HG02571 (cell line): ENCODE measurements at regions not wholly inside any gene's neighbourhood (a gene's known extent, or its start where the extent isn't known, plus 50 kb on each side); places are given as distances from the start of the nearest gene placed in this dataset.
"Not testable (repeated sequence)": the region's sequence is repeated elsewhere in the genome, so short reads cannot be mapped to it uniquely, and the experiment has no call there.

Source experiments
- ATAC-seq: cut with Tn5 transposase; IDR thresholded peaks from one replicate; pipeline ENCODE4 v1.9.1; 2021; ENCODE audit warnings: mild to moderate bottlenecking, moderate library complexity; ENCODE audit not compliant: unreplicated experiment

DNA sequence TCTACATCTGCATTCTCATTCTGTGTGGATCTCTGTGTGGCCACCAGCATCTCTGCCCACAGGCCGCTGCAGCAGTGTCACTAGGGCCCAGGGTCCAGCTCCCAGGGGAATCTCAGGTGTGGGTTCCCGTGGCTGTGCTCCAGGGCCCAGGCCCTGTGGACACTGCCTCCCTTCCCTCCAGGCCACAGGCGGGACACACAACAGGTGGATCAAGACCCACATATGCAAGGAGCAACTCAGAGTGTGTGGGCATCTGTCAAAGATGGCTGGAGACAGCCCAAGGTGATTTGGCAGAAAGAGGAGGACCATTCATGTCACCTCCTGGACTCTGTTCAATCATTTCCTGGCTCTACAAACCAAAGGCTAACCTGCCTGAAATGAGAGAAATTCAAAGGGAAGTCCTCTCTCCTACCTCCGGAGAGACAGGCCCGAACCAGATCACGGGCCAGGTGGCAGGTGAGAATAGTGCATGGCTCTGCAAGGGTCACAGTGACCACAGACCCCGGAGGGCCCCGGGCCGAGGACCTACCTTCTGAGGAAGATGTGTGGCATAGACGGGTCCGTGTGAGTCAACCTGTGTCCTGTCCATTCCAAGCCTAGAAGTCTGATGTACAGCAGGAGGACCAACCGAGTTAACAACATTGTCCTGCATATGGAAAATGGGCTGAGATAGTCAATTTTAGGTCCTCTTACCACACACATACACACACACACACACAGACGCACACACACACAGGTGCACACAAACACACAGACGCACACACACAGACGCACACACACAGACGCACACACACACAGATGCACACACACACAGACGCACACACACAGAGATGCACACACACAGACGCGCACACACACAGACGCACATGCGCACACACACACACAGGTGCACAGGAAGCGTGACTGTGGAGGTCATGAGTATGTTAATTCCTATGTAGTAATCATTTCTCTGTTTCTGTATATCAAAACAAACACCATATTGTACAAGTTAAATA, 1068.5 kb downstream of the BRD1 start:
- ATAC-seq = no peak

DNA sequence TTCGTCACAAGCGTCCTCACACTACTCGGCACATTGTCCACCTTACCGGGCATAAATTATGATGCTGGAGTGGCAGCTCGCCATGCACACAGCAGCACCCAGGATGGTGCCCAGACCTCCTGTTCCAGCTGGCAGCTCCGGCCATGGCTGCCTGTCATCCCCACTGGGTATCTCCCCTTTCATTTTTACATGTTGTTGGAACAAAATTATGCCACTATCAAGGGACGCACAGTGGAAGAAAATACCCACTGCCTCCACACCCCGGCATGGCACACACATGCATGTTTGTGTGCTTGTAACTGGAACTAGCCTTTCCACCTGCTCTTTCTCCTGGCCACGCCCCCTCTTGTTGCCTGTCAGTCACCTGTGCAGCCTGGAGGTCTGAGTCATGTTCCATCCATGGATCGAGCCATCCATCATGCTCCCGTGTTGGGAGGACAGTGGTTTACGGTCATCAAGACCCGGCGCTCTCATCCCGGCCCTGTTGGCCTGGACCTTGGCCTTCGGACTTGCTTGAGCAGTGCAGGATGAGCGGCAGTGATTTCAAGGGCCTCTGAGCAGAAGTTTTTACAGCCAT, 1069.6 kb downstream of the BRD1 start:
- ATAC-seq = no peak

DNA sequence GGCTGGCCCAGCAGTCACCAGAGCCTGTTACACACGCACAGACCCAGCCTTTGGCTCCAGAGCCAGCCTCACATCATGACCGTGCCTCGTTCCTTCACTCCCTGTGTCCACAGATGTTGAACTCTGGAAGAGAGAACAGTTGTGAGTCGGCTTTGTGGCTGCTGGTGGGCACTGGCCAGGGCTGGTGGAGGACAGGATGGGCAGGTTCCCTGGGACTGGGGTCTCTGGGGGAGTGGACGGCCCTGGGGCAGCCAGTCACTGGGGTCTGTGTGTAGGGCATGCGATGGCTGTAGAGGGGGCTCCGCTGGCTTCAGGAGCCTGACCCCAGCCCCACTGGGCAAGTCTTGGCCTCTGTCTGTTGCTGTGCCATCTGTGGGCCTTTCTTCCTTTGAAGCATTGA, 1070.1 kb downstream of the BRD1 start:
- no peak for ATAC-seq

DNA sequence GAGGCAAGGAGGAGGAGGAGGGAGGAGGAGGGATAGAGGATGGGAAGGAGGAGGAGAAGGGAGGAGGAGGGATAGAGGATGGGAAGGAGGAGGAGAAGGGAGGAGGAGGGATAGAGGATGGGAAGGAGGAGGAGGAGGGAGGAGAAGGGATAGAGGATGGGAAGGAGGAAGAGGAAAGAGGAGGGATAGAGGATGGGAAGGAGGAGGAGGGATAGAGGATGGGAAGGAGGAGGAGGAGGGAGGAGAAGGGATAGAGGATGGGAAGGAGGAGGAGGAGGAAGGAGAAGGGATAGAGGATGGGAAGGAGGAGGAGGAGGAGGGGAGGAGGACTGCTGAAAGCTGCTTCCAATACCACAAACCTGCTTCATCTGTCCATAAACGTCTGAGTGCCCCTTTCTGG, 1070.5 kb downstream of the BRD1 start:
- not testable (repeated sequence) for ATAC-seq

DNA sequence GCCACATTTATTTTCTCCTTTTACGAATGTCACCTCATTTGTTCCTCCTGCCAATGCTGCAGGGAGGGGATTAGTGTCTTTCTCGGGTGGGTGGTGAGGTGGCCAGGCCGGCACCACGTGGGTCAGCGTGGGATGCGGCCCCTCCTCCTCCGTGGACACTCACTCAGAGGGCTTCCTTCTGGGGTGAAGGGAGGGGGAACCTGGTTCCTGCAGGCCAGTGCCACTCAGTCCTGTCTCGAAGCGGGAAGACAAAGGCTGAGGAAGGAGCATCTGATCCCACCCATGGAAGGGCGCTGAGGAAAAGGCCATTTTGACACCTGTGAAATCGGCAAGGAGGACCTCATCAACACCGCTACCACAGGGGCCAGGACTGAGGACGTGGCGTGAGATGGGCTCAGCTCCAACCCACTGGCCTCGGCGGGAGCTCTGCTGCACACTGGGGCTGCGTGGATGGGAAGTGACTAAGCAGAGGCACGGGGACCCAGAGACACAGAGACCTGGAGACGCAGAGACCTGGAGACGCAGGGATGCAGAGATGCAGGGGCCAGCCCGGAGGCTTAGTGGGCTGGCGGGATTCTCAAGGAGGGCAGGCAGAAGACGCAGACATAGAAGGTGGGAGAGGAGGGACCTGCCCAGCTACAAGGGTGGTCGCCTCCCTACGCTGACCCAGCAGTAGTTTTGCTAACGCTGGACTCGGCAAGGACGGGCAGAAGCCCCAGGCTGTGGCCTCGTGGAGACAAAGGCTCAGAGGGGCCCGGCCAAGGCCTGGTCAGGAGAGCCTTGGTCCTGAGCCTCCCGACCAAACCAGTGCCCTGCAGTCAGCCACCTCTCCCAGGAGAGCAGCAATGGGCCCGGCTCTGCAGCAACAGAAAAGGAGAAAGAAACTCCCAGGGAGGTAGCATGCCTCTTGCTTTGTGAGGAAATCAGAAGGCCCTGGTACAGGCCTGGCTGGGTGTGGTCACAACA, 1071.2 kb downstream of the BRD1 start:
- ATAC-seq = no peak

DNA sequence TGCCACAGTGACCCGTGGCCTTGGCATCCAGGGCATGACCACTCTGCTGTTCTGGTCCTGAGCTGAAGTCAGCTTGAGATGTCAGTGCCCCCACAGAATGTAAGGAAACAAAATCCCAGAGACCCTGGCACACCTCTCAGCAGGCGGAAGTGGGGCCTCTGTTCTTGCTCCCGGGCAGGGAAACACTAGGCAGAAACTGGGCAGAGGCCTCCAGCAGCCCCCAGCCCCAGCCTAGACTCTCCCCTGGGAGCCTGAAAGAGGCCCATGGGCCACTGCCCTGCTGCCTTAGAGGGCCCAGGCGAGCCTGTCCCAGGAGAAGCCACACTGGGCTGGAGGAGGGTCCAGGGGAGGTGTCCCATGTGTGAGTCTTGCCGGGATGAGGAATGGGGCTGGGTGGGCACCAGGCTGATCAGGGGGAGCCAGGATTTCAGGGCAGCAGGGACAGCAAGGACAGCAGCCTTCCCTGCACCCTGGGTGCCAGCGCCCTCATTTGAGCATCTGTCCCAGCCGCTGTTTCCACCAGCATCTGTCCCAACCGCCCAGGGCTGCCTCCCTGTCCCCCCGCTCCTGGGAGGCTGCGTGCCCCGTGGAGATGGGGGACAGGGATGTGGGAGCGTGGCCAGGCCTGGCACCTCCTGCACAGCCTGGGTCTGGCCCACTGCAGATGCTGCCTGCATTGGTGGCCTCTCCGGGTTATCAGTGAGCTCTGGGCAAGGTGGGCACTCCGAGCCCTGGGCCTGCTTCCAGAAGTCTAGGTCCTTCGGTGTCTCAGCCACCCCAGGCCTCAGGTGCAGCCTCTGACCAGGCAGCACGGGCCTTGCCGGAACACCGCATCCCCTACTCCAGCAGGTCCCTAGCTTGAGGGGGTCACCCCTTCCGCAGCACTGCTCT, 1072.4 kb downstream of the BRD1 start:
- ATAC-seq = no peak

DNA sequence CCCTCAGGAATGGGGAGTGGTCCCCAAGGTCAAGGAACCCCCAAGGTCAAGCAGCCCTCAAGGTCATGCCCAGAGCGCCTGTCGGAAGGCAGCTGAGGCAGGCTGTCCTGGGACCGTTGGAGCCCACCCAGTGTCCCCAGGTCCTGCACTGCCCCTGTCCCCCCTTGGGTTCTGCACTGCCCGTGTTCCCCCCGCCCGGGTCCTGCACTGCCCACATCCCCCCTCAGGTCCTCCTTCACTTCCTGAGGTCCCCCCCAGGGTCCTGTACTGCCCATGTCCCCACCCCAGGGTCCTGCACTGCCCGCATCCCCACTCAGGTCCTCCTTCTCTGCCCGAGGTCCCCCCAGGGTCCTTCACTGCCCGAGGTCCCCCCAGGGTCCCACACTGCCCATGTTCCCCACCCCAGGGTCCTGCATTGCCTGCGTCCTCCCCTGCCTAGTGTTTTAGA, 1073.0 kb downstream of the BRD1 start:
- no peak for ATAC-seq

DNA sequence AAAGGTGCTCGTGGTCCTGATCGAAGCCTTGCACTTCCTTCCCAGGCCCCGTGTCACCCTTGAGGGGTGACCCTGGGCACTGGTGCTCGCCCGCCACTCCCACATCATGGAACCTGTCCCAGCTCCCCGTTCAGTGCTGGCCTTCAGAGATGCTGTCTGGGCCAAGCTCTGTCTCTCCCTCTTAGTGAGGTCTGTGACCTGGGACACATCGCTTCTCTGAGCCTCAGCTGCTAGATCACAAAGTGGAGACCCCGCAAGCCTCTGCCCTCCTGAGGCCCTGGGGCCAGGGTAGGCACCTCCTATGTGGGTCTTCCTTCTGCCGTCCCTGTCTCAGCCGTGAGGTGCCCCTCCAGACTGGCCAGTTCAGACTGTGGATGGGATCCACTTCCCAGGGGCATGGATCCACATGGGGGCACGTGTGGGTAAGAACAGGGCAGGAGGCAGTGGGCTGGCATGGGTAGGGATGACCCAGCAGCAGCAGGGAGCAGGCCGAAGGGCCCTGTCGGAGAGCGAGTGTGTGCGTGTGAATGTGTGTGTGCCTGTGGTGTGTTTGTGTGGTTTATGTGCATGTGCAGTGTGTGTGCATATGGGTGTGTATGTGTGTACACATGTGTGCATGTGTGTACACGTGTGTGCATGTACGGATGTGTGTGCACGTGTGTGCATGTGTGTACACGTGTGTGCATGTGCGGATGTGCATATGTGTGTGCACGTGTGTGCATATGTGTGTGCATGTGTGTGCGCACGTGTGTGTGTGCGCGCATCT, 1073.7 kb downstream of the BRD1 start:
- ATAC-seq = no peak

DNA sequence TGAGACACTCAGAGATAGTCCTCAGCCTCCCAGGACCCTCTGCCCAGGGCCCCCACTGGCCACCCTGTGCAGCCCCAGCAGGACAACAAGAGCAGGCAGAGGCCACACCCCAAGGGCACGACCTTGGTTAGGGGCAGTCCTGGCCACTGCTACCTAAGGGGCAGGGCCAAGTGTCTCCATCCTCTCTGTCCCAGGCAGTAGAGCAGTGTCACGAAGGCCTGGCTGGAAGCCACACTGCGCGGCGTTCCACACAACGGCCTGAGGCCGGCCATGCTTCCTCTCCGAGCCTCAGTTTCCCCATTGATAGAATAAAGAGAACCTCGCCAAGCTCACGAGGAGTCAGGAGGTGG, 1074.3 kb downstream of the BRD1 start:
- no peak for ATAC-seq

DNA sequence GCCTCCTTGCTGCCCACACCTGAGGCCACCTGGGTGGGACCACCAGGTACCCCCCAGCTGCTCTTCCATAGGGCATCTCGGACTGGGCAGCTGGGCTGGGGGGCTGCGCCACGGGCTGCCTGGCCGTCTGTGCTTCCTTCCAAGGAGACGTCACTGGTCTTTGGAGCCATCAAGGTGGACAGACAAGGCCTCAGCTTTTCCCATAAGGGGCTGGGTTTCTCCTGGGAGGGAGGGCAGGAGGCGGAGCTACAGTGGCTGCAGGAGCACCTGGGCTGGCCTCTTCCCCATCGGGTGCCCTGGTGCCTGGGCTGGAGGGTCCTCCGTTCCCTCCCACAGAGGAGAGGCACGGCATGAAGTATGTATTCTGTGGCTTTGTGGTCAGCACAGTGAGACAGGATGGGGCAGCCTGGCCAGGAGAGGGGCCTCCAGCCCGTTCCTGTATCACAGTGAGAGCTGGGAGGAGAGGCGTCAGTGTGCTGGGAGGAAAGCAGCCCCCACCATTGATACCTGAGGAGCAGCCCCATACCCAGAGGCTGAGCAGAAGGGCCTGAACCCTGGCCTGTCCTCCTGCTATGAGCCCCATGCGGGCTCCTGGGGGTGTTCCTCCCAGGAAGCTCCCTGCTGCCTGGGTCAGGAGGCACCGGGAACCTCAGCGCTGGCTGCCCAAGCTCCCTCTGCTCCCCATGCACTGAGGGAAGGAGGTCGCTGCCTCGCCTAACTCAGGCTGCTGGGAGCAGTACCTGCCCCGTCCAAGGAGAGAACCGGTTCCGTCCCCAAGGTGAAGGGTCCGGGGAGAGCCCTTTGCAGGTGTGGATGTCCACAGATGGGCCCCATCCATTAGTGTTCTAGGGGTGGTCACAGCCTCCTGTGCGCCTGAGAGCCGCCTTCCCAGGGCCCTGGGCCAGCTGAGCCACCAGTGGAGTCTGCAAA, 1075.0 kb downstream of the BRD1 start:
- ATAC-seq = no peak

DNA sequence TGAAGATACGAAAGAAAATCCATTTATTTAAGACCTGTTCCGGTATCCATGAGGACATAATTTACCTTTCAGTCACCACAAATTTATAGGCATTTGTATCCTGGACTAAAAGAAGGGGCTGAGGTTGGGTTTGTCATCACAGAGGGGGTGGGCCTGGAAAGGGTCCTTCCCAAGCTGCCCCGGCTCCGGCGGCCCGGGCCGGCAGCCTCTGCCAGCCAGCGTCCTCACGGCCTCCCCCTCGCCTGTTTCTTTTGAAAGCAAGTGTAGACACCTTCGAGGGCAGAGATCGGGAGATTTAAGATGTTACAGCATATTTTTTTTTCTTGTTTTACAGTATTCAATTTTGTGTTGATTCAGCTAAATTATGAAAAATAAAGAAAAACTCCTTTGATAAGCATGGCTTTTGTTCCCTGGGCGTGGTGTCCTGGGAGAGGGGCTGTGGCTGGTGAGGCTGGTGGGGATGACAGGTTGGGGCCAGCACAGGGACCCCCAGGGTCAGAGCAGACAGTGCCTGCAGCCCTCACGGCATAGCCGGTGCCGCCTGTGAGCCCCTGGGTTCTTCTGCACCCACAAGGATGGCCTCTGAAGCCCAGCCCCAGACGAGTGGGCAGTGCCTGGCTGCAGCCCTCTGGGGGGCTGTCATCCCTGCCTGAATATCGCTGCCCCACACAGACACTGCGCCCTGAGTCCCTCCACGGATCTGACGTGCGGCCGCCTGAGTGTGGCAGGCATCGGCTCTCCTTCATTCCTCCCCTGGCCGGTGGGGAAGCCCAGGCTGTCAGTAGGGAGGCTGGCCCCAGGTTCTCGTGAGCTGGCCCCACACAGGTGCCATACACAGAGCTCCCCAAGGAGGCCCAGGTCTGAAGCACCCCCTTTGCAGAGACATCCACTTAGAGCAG, 1075.9 kb downstream of the BRD1 start:
- ATAC-seq = no peak

DNA sequence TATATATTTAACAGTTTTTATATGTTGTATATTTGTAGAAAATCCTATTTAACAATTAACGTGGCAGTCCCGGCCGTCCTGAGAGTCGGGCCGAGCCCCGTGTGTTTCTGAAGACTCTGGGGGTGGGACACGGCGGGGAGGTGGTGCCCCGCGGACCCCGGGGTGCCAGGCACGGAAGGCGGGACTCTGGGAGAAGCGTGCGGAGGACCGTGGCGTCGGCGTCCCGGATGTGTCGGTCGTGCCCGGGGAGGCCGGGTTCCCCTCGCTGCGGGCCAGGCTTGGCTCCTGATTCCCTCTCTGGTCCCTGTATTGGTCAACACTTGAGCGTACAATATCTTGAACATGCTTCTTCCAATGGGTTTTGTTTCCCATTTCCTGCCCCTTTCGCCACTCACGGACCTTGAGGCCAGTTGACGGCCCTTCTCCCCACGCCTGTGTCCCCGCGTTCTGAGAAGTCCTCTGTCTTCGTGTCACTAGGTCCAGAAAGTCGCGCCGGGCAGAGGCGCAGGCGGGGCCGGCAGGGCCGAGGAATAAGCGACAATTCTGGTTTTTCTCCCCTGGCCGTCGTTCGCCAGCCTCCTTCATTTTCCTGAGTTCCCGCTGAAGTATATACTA, 1076.7 kb downstream of the BRD1 start:
- no peak for ATAC-seq

DNA sequence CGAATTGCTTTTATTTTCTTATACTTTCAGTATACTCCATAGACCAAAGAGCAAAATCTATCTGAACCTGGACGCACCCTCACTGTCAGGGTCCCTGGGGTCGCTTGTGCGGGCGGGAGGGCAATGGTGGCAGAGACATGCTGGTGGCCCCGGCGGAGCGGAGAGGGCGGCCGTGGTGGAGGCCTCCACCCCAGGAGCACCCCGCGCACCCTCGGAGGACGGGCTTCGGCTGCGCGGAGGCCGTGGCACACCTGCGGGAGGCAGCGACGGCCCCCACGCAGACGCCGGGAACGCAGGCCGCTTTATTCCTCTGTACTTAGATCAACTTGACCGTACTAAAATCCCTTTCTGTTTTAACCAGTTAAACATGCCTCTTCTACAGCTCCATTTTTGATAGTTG, 1077.4 kb downstream of the BRD1 start:
- ATAC-seq = no peak

DNA sequence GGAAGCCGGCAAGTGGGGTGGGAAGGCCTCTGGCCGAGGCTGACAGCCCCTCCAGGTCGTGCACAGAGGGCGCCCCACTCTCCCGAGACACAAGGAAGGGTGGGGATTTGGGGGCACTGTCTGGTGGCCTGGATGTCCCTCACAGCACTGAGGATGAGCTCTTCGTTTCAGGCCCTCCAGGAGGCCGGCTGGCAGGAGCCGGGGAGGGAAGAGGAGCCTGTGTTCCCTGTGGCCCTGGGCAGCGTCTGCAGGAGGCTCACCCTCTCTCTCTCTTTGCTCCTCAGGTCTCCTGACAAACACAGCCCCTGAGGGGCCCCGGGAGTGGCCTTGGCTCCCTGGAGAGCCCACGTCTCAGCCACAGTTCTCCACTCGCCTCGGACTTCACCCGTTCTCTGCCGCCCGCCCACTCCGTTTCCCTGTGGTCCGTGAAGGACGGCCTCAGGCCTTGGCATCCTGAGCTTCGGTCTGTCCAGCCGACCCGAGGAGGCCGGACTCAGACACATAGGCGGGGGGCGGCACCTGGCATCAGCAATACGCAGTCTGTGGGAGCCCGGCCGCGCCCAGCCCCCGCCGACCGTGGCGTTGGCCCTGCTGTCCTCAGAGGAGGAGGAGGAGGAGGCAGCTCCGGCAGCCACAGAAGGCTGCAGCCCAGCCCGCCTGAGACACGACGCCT, 1078.0 kb downstream of the BRD1 start:
- no peak for ATAC-seq

DNA sequence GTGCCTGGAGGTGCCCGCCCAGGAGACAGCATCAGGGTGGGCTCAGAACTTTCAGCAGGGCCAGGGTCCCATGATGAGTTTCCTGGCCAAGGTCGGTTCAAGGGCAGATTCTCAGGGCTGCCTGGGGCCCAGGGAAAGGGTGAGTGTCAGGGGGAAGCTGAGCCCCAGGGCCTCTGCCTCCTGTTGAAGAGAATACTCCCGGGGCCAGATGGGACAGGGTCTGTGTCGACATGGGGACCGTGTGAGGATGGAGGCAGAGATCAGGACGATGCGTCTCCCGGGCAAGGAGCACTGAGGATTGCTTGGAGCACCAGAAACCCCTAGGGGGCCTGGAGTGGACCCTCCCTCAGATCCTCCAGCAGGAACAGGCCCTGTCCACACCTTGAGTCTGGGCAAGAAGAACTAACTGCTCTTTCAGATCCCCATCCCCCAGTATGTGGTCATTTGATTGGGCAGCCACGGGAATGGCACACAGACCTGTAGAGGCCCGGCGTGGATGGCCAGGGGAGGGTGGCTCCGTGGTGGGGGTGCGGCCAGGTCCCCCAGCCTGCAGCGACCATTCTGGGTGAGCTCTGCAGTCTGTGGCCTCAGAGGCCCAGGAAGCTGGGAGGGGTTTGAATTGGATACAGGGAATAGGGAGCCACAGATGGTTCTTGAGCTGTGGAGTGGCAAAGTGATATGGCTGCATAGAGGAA, 1078.7 kb downstream of the BRD1 start:
- no peak for ATAC-seq
